Activated gamma-delta T cell (primary cell): ENCODE measurements at regions not wholly inside any gene's neighbourhood (a gene's known extent, or its start where the extent isn't known, plus 50 kb on each side); places are given as distances from the start of the nearest gene placed in this dataset.
"Not testable (repeated sequence)": the region's sequence is repeated elsewhere in the genome, so short reads cannot be mapped to it uniquely, and the experiment has no call there.

Source experiments
- DNase-seq: peaks from one replicate; lab custom pipeline; 2025; lab: John Stamatoyannopoulos, UW

DNA sequence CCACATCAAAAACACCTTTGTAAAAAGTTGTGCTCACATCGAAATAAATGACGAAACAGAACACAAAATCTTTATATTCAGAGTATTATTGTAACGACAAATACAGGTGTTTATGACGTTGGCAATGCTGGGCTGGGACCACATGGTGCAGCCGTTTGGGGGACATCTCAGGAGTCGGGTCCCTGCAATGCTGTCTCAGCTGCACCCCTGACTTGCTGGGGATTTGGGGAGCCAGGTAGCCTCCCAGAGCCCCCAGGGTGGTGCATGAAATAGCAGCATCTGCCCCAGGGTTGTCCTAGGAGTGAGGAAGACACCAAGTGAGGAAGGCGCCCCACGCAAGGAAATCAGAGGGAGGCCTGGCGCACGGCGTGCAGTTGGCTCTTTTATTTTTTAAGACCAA is 1526.8 kb downstream of the BRD1 start:
- DNase-seq = no peak

DNA sequence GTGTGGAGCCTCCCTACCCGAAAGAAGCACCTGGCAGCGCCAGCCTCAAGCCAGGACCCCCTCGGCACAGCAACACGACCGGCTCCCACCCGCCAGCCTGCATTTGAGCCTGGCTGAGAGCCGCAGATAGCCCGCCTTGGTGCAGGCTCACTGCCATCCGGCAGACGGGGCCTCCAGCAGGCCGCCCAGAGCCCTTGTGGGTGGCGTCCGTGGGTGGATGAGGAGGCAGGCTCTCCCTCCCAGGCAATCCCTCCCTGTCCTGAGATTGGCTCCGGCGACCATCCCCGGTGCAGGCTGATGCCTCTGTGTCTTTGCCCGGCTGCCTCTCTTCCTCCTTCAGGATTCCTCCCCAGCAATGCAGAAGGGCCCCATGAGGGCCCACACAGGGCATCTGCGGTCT is 1527.9 kb downstream of the BRD1 start:
- DNase-seq = no peak

DNA sequence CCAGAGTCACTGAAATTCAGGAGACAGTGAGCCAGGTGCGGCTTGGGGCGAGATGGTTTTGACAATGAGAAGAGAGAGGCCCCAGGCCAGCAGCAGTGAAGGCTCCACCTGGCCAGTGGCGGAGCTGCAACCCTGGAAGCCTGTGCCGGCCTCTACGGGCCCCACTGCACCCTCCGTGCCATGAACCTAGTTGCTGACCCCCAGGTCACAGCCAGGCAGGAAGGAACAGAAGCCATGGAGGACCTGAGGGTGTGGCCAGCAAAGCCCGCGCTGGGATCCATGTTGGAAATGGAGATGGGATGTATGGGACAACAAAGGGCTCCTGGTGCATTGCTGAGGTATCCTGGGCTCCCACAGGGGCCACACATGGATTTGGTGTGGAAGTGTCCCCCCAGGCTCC is 1528.5 kb downstream of the BRD1 start:
- DNase-seq = no peak

DNA sequence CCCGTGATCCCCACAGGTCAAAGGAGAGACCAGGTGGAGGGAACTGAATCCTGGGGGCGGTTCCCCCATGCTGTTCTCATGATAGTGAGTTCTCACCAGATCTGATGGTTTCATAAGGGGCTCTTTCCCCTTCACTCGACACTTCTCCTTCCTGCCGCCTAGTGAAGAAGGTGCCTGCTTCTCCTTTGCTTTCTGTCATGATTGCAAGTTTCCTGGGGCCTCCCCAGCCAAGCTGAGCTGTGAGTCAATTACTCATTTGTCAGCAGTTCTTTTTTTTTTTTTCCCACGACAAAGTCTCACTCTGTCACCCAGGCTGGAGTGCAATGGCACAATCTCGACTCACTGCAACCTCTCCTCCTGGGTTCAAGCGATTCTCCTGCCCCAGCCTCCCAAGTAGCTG is 1530.4 kb downstream of the BRD1 start:
- DNase-seq = no peak

DNA sequence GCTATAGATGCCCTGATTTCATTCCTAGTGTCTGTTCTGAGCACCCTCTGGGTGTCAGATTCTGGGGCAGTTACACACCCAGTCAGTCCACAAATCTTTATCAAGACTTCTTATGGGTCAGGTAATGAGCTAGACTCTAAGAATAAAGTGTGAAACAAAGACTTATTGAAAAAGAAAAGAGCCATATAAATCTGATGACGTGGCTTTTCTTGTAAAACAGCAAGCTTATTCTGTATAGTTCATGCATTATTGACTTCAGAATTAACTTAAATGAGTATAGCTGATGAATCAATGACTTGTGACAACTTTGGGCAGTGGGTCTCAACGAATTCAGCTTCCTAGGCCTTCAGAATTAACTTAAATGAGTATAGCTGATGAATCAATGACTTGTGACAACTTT is 1527.5 kb downstream of the TBC1D22A start:
- not testable (repeated sequence) for DNase-seq

DNA sequence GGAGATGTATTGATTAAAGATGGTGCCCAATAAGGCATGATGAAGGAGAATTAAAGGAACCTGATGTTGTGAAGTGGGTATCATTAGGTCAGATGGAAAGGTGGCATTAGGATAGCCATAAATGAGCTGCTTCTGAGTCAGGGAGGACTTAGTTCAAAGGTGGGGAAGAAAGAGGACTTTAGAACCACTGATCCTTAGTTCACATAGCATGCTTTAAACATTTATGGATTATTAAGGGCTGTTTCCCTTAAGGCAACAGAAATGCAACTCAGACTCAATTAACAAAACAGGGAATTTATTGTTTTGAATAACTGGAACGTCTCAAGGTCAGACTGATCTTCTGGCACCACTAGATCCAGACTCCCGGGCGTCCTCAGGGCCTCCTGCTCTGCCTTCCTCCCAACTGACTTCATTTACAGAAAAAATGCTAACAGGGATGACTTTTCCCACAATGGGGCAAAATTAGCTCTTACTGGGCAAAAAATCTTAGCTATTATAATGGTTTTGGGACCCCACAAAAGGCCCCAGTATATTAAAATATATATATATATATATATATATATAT is 1526.0 kb downstream of the TBC1D22A start:
- no peak for DNase-seq

DNA sequence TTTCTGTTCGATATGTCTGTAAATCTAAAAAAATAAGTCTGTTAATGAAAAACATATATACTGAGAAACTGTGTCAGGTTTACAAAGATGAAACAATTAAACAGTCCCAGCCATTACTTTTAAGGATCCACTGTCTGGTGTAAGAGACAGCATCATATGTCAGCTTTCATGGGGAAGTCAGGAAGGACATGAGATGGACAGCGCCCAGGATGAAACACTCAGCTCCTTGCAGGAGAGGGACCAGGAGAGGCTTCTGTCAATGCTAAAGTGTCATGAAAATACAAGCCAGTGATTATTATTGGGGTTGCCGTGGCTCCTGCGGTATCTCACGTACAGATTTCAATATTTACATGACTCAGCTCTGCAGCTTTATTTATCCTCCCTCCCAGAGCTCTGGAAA is 1524.6 kb downstream of the TBC1D22A start:
- no peak for DNase-seq

DNA sequence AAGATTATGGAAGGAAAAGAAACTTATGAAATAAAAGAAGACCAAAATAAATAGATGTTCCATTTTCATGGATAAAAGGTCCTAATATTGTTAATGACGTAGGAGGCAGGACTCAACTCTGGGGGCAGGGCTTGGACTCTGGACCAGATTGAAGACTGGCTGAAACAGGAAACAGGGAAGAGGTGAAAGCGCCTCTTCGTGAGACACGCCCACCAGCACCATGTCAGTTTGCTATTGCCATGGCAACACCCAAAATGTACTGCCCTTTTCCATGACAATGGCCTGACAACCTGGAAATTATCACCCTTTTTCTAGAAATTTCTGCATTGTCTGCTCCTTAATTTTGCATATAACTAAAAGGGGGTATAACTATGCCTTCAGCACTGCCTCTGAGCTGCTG is 1522.2 kb downstream of the TBC1D22A start:
- DNase-seq = no peak

DNA sequence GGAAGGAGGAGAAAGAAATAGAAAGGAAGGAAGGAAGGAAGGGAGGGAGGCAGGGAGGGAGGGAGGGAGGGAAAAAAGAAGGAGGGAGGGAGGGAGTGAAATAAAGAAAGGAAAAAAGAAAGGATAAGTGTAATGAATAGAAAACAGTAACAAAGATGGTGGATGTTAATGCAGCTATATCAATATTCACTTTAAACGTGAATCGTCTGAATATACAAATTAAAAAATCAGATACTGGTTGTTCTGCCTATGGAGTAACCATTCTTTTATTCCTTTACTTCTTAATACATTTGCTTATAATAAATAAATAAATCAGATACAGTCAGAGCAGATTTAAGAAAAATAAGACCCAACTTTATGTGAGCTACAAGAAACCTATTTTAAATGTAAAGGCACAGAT is 1520.4 kb downstream of the TBC1D22A start:
- no peak for DNase-seq

DNA sequence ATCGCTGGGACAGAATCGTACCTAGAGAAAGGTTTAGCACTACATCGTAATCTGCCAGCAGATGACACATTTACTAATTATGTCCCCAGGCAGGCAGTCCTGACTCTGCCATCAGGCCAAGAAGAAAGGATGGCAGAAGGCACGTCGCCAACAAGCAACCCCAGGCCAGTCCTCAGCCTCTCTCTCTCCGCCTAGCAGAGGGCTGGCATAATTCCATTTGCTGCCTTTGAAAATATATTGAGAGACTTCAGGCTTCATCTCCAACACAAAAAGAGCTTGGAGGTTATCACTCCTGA is 1517.0 kb downstream of the TBC1D22A start:
- no peak for DNase-seq

DNA sequence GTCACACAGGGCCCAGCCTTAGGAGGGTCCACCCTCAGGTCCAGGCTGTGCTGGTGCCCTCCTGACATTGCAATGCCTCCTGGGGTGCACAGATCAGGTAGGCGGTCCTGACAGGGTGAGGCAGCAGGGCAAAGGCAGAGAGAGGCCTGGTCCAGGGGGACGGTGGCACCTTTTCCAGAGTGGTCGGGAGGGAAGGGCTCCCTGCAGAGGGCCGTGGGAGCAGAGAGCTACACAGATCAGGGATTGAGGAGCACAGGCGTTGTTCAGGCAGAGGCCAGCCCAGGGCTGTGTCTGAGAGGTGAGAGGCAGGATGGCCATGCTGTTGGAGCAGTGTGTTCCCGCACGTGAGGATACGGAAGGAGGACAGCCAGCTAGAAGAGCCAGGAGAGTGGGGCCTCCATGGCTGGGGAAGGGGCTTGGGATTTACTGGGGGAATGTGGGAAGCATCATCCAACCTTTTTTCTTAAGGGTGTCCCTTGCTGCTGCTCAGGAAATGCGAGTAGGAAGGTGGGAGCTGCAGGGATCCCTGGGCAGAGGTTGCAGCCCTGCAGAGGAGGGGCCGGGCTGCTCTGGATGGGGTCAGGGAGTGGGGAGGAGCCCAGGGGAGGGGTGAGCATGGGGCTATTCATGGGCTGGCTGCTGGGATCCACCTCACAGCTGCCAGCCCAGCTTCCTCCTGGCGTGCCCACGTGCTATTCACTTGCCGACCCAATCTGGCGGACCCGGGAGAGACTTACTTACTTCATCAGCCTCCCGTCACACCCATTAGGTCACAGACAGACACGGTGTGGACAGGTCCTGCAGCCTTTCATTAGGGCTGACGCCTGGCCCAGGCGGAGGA is 1516.4 kb downstream of the TBC1D22A start:
- DNase-seq = no peak

DNA sequence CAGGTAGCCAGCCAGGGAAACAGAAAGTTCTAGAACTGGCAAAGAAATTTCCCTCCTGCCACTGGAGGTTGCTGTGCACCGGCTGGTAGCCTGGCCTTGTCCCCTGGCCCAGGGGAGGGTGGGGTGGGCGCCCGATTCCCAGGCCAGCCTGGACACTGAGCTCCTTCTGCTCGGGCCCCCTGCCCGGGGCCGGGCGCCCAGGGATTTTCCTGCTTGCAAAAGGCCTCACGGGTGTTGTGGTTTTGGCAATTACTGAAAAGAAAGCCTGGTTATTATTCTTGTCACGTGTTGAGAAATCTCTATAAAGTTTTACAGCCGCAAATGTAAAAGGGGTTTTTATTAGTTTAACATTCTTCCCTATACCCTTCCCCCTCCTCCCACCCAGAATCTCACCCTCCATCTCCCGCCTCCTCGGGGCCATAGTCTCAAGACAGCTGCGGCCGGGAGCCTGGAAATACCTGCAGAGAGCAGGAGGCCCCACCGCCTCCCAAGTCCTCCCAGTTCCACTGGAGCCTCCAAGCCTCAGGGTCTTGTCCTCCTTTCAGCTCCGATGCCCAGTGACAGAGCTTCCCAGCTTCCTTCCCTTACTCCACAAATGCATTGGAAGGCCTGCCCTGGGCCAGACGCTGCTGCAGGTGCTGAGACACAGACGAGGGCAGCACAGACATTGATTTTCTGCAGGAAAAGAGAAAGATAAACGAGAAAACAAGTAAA is 1515.6 kb downstream of the TBC1D22A start:
- no peak for DNase-seq

DNA sequence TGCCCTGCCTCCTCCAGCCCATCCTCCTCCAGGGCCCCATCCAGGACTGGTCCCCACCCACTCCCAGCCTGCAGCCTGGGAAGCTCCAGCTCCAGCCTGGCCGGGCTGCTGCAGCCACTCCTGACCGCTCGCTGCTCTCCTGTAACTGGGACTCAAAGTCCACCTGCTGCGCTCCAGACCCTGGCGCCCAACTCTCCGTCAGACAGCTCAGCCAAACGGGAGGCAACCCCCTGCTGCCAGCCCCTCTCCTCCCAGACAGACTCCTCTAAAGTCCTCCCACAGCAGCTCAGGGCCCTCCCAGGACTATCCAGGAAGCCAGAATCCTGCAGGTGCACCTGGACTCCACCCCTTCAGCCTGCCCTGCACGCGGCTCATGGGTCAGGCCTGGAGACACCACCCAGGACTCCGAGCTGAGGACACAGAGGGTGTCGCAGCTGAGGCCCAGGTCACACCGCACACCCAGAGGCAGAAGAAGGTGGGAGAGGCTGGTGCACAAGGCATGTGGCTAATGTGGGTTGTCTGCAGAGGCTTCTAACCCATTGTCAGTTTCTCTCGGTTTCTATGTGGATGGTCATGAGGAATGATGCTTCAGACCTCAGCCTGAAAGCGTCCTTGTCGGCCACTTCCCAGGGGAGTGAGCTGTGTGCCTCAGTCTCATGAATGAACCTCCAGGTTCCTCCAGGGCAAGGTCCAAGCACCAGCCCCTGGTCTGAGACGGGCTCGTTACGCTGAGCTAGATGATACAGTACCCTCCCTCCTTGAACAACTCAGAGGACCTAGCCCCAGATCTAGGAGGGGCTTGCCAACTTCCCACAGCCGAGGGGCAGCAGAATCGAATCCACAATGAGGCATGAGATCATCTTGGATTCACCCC is 1514.8 kb downstream of the TBC1D22A start:
- no peak for DNase-seq

DNA sequence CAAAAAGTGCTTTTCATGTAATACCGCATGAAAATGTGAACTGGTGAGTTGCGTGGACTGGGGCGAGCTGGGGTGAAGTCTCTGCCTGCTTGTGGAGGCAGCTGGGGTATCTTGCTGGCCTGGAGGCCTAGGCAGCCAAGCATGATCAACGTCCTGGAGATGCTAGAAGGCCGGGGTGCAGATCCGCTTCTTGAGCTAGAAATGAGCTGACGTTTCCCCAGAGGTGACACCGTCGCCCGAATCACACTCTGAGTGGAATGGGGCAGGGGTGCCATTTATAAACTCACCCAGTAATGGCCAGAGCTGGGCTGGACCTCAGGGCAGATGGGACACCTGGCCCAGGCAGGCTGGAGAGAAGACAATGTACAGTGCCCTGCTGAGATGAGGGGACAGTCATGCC is 1513.0 kb downstream of the TBC1D22A start:
- no peak for DNase-seq

DNA sequence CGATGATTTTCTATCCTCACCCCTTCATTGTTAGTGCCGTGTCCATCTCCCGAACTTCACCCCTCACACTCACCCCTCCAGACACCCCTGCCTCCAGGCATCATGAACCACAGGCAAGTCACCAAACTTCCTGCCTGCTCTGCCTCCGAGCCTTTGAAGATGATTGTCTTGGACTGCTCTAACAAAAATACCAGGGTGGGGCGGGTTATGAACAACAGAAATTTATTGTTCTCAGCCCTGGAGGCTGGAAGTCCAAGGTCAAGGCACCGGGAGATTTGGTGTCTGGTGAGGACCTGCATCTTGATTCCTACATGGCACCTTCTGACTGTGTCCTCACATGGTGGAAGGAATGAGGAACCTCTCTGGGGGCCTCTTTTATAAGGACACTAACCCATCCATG is 1508.3 kb downstream of the TBC1D22A start:
- no peak for DNase-seq

DNA sequence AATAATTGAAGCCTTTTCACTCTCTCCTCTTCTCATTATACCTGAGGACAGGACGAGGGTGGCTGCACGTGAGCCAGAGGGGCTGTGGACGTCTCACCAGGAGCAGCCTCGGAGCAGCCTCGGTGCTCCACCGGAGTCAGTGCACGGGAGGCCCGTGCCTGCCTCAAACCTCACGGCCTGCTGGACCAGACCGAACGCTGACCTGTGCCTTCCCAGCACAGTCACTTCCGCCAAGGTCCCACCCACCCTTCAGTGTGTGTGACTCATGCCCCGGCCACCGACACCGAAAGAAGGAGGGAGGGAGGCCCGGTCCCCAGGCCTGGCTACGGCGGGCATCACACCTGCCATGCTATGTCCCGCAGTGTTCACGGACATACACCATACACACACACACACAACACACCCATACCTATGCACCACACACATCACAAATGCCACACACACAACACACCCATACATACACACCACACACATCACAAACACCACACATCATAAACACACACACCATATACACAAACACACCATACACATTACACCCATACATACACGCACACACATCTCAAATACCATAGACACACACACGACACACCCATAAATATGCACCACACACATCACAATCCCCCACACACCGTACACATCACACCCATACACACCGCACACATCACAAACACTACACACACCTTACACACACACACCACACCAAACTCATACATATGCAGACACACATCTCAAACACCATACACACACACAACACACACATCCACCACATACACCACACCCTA is 1506.5 kb downstream of the TBC1D22A start:
- no peak for DNase-seq

DNA sequence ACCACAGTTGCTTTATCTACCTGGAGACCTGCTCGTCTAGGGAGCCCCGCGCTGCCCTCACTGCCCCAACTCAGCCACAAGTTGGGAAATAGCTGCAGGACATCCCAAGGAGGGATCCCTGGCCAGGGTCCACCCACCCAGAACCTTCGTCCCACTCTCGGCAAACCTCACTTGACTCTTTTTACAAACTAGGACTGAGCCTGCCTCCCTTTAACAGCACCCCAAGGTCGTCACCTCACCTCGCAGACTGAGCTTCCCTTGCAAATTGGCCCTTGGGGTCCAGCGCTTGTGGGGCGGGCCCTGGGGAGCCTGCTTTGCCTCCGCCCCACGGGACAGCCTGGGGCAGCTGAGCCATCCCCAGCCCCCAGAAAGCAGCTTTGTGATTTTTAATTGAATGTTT is 1505.8 kb downstream of the TBC1D22A start:
- no peak for DNase-seq

DNA sequence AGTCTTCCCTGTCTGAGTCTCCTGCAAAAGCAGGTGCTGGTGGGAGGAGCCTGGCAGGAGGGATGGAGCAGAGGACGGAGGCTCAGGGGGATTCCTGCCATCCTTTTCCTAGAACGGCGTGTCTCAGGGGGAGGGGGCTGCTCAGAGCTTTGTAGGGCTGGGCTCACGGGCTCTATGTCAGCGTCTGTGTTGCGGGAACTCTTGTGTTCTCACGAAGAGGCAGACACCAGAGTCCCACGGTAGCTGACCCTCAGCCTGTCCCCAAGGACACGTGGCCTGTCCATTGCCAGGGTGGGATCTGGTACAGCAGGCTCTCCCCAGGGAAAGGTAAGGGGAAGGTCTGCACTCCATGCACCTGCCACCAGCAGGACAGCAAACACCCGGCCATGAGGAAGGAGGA is 1505.2 kb downstream of the TBC1D22A start:
- no peak for DNase-seq

DNA sequence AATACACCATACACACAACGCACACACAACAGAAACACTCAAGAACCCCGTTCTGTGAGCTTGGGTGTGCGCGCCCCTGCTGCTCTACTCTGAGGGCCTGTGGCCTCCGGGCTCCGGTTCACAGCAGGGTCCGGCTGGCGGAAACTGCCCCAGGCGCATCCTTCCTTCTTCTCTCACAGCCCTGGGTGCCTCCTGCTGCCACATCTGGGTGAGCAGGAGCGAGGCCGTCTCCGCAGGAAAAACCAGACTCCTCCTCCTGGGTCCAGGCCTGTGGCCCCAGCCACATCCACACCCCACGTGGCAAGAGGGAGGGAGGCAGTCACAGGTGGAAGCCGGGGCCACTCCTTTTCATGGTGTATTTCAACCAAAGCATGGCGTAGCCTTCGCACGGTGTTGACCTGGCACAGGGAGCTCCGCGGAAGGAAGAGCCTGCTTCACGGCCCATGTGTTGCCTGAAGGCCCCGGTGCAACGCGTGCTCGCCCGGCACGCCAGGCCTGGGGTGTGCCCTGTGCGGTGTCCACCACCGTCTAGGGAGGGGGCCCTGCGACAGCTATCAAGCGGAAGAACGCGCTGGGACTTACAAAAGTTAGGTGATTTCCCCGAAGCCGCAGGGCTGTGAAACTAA is 1502.7 kb downstream of the TBC1D22A start:
- no peak for DNase-seq

DNA sequence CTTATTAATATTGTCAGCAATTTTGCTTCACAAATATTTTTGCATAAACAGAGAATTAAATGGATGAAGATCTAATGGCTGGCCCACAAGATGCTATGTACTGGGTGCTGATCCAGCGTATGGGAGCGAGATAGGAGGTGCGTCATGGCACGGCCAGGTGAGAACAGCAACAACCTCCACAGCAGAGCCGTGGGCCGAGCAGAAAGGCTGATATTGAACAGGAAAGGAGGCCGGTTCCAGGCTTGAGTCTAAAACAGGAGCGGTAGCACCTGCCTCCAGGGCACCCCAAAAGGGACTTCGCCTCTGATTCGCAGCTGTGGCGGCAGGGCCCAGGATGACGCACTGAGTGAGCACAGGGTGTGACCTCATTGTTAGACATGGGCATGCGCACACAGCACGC is 1502.1 kb downstream of the TBC1D22A start:
- DNase-seq = no peak

DNA sequence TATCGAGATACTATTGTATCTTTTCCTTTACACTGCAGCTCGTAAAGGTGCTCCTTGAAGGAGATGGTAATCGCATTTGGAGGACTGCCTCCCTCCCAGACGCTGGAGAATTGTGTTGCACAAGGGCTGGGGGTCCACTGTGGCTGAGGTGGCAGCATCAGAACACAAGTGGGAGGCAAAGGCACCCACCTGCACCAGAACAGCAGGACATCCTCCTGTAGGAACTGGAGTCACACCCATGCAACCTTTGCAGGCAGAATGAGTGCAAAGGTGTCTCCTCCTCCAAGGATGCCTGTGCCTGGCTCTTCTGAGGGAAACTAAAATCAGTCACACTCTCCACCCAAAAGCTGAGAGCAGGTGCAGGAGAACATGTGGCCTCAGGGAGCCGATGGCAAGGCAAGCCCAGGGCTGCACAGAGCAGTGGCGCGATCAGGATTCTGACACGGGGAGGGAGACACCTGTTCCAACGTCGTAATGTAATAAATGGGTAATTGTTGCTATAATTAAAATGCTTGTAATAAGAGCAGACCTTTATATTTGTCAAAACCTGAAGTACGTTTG is 1501.4 kb downstream of the TBC1D22A start:
- DNase-seq = no peak
